ENCODE measurements at regions not wholly inside any gene's neighbourhood (a gene's known extent, or its start where the extent isn't known, plus 50 kb on each side); places are given as distances from the start of the nearest gene placed in this dataset.

DNA sequence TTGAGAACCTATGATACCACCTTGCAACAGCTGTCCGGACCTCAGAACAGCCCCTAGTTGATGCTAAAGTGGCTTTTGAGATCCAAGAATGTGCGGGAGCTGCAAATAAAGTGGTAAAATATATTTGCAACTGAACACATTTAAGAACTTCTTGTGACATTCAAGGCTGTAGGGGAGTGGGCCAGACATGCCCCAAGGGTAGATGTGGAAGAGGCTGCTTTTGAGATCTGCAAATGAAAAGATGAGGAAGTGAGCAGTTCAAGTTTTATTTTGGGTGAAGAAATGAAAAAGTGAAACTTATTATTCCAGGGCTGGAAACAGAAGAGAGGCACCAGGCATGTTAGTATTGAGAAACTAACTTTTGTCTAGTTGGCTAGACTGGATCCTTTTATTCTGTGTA lies 359.5 kb upstream of the PLXNA2 start:
- Histone ChIP-seq H4K20me1 (ENCODE audit: insufficient read depth) (no peaks in the 10 kb centered on the region; the same call in 1 of the 2 replicates), H3K9me3 (ENCODE audit: insufficient read depth, low read depth) (no peaks in the 10 kb centered on the region), H2AFZ (no peak overlapping the region), H3K79me2 (ENCODE audit: low read depth) (no peaks in the 10 kb centered on the region), H3K4me3 (no peak overlapping the region), H3K4me1 (replicated peaks; ENCODE audit: insufficient read depth) (no peaks in the 10 kb centered on the region), H3K4me2 (no peak overlapping the region), H3F3A (ENCODE audit: insufficient read depth, low read depth) (no peaks in the 10 kb centered on the region), H3K9me2 (ENCODE audit: insufficient read depth) (no peaks in the 10 kb centered on the region), H3K27ac (no peak overlapping the region), H3K27me3 (ENCODE audit: insufficient read depth, low read depth) (peaks cover 7% of the 10 kb centered on the region; the same call in 1 of the 2 replicates), H3K36me3 (ENCODE audit: low read depth) (no peaks in the 10 kb centered on the region)
- CTCF ChIA-PET: no interaction called here
- POLR2A ChIA-PET (ENCODE audit: unreplicated experiment): no interaction called here
- intact Hi-C loops (cut with micrococcal nuclease; ENCODE audit: unreplicated experiment): no loop called here
- BruUV-seq (replicated peaks): no TSS peak
- no peak for DNase-seq
- TF ChIP-seq EZH2 (IDR thresholded peaks at IDR 0.05; ENCODE audit: low read depth): no peak
- TF ChIP-seq, protein P1, sequence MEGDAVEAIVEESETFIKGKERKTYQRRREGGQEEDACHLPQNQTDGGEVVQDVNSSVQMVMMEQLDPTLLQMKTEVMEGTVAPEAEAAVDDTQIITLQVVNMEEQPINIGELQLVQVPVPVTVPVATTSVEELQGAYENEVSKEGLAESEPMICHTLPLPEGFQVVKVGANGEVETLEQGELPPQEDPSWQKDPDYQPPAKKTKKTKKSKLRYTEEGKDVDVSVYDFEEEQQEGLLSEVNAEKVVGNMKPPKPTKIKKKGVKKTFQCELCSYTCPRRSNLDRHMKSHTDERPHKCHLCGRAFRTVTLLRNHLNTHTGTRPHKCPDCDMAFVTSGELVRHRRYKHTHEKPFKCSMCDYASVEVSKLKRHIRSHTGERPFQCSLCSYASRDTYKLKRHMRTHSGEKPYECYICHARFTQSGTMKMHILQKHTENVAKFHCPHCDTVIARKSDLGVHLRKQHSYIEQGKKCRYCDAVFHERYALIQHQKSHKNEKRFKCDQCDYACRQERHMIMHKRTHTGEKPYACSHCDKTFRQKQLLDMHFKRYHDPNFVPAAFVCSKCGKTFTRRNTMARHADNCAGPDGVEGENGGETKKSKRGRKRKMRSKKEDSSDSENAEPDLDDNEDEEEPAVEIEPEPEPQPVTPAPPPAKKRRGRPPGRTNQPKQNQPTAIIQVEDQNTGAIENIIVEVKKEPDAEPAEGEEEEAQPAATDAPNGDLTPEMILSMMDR (conservative IDR thresholded peaks at IDR 0.05): no peak

DNA sequence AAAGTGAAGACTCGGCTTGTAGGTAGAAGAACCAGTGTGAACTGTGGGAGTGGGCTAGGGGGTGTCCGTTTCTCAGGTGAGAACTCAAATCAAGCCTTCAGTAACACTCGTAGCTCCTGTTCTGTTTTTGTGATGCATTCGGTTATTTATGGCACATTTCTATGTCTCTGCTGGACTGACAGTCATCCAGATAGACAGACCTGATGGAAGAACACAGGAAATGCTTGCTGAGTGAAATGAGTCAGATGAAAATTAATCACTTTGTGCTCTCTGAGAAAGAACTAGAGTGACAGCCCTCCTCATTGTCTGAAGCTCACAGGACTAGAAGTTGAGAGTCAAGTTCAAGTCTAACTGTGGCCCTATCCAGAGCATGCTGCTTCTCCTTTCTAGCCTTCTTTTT lies 360.1 kb upstream of the PLXNA2 start:
- H3K9me2 ChIP-seq (ENCODE audit: insufficient read depth): no peaks in the 10 kb centered on the region
- no peaks in the 10 kb centered on the region for H3K4me1 ChIP-seq (replicated peaks; ENCODE audit: insufficient read depth)
- peaks cover 1% of the 10 kb centered on the region; the same call in 1 of the 2 replicates for H3K27me3 ChIP-seq (ENCODE audit: insufficient read depth, low read depth)
- no peaks in the 10 kb centered on the region; the same call in 1 of the 2 replicates for H4K20me1 ChIP-seq (ENCODE audit: insufficient read depth)
- intact Hi-C loops (cut with micrococcal nuclease; ENCODE audit: unreplicated experiment): no loop called here
- H3K4me2 ChIP-seq: no peak overlapping the region
- ChIA-PET CTCF (no interaction called here), POLR2A (ENCODE audit: unreplicated experiment) (no interaction called here)
- no peaks in the 10 kb centered on the region for H3F3A ChIP-seq (ENCODE audit: insufficient read depth, low read depth)
- BruUV-seq (replicated peaks): no TSS peak
- H3K79me2 ChIP-seq (ENCODE audit: low read depth): no peaks in the 10 kb centered on the region
- H3K4me3 ChIP-seq: no peak overlapping the region
- no peak for TF ChIP-seq EZH2 (IDR thresholded peaks at IDR 0.05; ENCODE audit: low read depth)
- TF ChIP-seq, protein P1 (conservative IDR thresholded peaks at IDR 0.05): no peak
- H3K36me3 ChIP-seq (ENCODE audit: low read depth): no peaks in the 10 kb centered on the region
- no peaks in the 10 kb centered on the region for H3K9me3 ChIP-seq (ENCODE audit: insufficient read depth, low read depth)
- no peak overlapping the region for H2AFZ ChIP-seq
- H3K27ac ChIP-seq: no peak overlapping the region
- no peak for DNase-seq

DNA sequence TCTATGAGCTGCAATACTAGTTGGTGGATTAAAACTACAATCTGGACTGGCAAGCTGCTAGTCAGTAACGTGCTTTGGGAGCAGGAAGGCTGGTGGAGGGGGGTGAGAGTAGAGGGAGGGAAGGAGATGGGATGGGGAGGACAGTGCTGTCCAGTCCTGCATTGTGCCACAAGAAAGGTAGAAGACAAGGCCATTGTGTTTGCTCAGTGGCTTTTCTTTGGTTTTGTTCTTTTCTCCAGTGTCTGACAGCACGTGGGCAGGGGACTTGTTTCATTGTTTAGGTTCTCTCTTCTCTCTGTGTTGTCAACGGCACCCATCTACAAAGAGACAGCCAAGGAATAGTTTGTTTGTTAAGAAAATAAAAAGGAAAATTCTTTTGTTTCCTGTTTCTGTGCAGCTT lies 362.8 kb upstream of the PLXNA2 start:
- Histone ChIP-seq H3K27ac (no peak overlapping the region), H2AFZ (no peak overlapping the region), H3K4me3 (no peak overlapping the region), H3K9me2 (ENCODE audit: insufficient read depth) (no peaks in the 10 kb centered on the region), H3K4me1 (replicated peaks; ENCODE audit: insufficient read depth) (no peaks in the 10 kb centered on the region), H3F3A (ENCODE audit: insufficient read depth, low read depth) (no peaks in the 10 kb centered on the region), H3K27me3 (ENCODE audit: insufficient read depth, low read depth) (peaks cover 3% of the 10 kb centered on the region), H3K79me2 (ENCODE audit: low read depth) (no peaks in the 10 kb centered on the region), H3K36me3 (ENCODE audit: low read depth) (no peaks in the 10 kb centered on the region), H3K4me2 (no peak overlapping the region), H3K9me3 (ENCODE audit: insufficient read depth, low read depth) (no peaks in the 10 kb centered on the region), H4K20me1 (ENCODE audit: insufficient read depth) (no peaks in the 10 kb centered on the region; the same call in 1 of the 2 replicates)
- BruUV-seq (replicated peaks): no TSS peak
- POLR2A ChIA-PET (ENCODE audit: unreplicated experiment): no interaction called here
- DNase-seq: no peak
- TF ChIP-seq EZH2 (IDR thresholded peaks at IDR 0.05; ENCODE audit: low read depth): no peak
- TF ChIP-seq, protein P1 (conservative IDR thresholded peaks at IDR 0.05): no peak
- CTCF ChIA-PET: interaction anchor here (0.7 kb wide), 1 partner anchor 89 kb away, joined by 15 read pairs; no protein-coding TSS in a partner anchor
- intact Hi-C loops (cut with micrococcal nuclease; ENCODE audit: unreplicated experiment): no loop called here

All from PC-9 (cell line).